Caki2 (cell line): ENCODE measurements at regions not wholly inside any gene's neighbourhood (a gene's known extent, or its start where the extent isn't known, plus 50 kb on each side); places are given as distances from the start of the nearest gene placed in this dataset.
"Not testable (repeated sequence)": the region's sequence is repeated elsewhere in the genome, so short reads cannot be mapped to it uniquely, and the experiment has no call there.

Experiments used
- DNase-seq: peaks from one replicate; pipeline ENCODE4 v3.0.0-alpha.2; 2015; ENCODE audit warnings: low read depth
- in situ Hi-C: cut with HindIII; loops from 2 replicates; pipeline ENCODE4 v1.10.0; 2016; ENCODE audit warnings: low sequenced_read_pairs, low pct_unique_long_range_greater_than_20kb, mixed read lengths

- no peak for DNase-seq
- in situ Hi-C loops, result no loop called here
Measured at GRCh38 chr5:100641833-100642232, 106.7 kb downstream of the FAM174A start.

- no peak for DNase-seq
- in situ Hi-C loops, result no loop called here
Measured at GRCh38 chr5:100643473-100643872, 108.3 kb downstream of the FAM174A start.

- in situ Hi-C loops, result no loop called here
- peak; percentile 88 for DNase-seq
Measured at GRCh38 chr5:100644185-100644584, 109.0 kb downstream of the FAM174A start.

GRCh38 chr5:100644776-100645175 lies 109.6 kb downstream of the FAM174A start:
- DNase-seq, result no peak

GRCh38 chr5:100646011-100646410 lies 110.8 kb downstream of the FAM174A start:
- no peak for DNase-seq
- in situ Hi-C loops, result no loop called here

More at GRCh38 chr5:100644776-100645175, 109.6 kb downstream of the FAM174A start:
- in situ Hi-C loops, result no loop called here

GRCh38 chr5:100646691-100647090 lies 111.5 kb downstream of the FAM174A start:
- no peak for DNase-seq
- in situ Hi-C loops, result no loop called here

GRCh38 chr5:100647461-100648230 lies 112.5 kb downstream of the FAM174A start:
- in situ Hi-C loops, result no loop called here
- peak; percentile 70 for DNase-seq

- in situ Hi-C loops, result no loop called here
- DNase-seq, result no peak
Measured at GRCh38 chr5:100654895-100655294, 119.7 kb downstream of the FAM174A start.

- DNase-seq, in situ Hi-C loops: not testable (repeated sequence)
Measured at GRCh38 chr5:100656771-100657170, 121.6 kb downstream of the FAM174A start.

GRCh38 chr5:100659080-100659795 lies 124.1 kb downstream of the FAM174A start:
- in situ Hi-C loops, result no loop called here
- DNase-seq, result no peak

- no peak for DNase-seq
- in situ Hi-C loops, result no loop called here
Measured at GRCh38 chr5:100664140-100664539, 129.0 kb downstream of the FAM174A start.

GRCh38 chr5:100667161-100667630 lies 132.0 kb downstream of the FAM174A start:
- in situ Hi-C loops, result no loop called here
- DNase-seq, result no peak

- DNase-seq, result no peak
- in situ Hi-C loops, result no loop called here
Measured at GRCh38 chr5:100668511-100668910, 133.3 kb downstream of the FAM174A start.

GRCh38 chr5:100676817-100677631 lies 141.8 kb downstream of the FAM174A start:
- peak; percentile 6 for DNase-seq
- in situ Hi-C loops, result no loop called here

- no peak for DNase-seq
- in situ Hi-C loops, result no loop called here
Measured at GRCh38 chr5:100682625-100683024, 147.5 kb downstream of the FAM174A start.

GRCh38 chr5:100683881-100684280 lies 148.7 kb downstream of the FAM174A start:
- DNase-seq, result no peak
- in situ Hi-C loops, result no loop called here

- DNase-seq, in situ Hi-C loops: not testable (repeated sequence)
Measured at GRCh38 chr5:100685122-100685521, 149.9 kb downstream of the FAM174A start.

GRCh38 chr5:100688834-100689233 lies 153.7 kb downstream of the FAM174A start:
- DNase-seq, in situ Hi-C loops: not testable (repeated sequence)
